ENCODE measurements at regions not wholly inside any gene's neighbourhood (a gene's known extent, or its start where the extent isn't known, plus 50 kb on each side); places are given as distances from the start of the nearest gene placed in this dataset.

GRCh38 chrX:118167361-118167760, 50.8 kb upstream of the KLHL13 start:
- DNase-seq, result no peak

DNA sequence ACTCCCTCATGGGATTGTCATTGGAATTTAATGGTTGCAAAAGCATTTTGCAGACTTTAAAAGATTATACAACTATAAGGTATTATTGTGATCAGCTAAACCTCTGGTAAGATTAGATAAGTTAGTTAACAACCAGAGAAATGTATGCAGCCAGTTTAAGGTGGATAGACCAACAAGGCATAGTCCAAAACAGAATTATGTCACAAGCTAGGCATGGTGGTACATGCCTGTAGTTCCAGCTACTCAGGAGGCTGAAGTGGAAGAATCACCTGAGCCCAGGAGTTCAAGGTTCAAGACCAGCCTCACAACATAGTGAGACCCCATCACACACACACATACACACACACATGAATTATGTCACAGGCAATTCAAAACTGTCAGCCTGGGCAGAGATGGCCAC, 54.7 kb upstream of the KLHL13 start:
- no peak for DNase-seq

GRCh38 chrX:118174516-118175098, 58.0 kb upstream of the KLHL13 start:
- no peak for DNase-seq

DNA sequence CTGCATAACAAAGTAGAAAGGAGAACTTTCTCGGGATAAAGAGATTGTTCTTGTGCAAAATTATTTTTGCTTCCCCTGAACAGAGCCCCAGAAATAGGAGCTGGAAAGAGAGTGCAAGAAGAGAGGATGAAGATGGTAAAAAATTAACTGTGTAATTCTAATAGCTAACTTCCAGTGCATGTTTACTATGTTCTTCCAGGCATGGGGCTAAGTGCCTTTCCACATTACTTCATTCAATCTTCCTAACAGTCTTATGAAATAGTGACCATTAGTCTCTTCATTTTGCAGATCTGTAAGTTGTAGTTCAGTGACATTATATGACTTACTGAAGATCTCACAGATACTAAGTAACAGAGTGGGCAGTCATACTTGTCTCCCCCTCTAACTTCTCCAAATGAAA, 61.1 kb upstream of the KLHL13 start:
- no peak for DNase-seq

- no peak for DNase-seq
Observed at GRCh38 chrX:118178450-118178849, 61.8 kb upstream of the KLHL13 start.

GRCh38 chrX:118179161-118179560, 62.6 kb upstream of the KLHL13 start:
- DNase-seq, result no peak

- no peak for DNase-seq
Observed at GRCh38 chrX:118179718-118180117, 63.1 kb upstream of the KLHL13 start.

DNA sequence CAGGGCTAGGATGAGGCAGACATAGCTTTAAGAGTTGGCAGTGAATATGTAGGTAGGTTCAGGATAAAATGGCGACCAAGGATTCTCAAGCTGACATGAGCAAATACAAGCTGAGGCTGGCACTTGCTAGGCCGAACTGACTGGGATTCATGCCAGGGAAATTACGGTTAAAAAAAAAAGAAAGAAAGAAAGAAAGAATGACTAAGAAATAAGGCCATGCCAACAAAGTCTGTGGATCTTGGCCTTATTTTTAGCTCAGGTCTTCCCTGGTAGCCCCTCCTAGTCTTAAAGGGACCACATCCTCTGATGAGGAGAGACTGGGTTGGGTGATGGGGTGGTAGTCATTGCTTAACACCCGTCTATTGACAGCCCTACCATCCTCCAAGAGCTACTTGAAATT, 64.4 kb upstream of the KLHL13 start:
- no peak for DNase-seq

- no peak for DNase-seq
Observed at GRCh38 chrX:118182025-118182424, 65.4 kb upstream of the KLHL13 start.

DNA sequence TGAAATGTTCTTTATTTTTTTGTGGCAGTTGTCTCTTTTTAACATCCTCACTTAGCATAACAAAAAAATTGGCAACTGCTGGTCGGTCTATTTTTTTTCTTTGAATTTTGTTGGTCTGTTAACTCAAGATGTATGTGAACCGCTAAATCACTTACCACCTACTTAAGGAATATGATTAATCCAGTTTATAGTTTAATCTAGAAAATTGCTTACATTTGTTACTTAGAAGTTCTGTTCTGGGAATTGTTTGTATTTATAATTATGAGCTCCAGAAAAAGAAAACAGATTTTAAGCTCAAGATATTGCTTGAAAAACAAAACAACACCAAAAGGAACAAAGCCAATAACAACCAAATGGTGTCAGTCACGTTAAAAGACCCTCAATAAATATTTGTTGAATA, 66.1 kb upstream of the KLHL13 start:
- no peak for DNase-seq

- DNase-seq, result no peak
Observed at GRCh38 chrX:118183606-118184005, 67.0 kb upstream of the KLHL13 start.

DNA sequence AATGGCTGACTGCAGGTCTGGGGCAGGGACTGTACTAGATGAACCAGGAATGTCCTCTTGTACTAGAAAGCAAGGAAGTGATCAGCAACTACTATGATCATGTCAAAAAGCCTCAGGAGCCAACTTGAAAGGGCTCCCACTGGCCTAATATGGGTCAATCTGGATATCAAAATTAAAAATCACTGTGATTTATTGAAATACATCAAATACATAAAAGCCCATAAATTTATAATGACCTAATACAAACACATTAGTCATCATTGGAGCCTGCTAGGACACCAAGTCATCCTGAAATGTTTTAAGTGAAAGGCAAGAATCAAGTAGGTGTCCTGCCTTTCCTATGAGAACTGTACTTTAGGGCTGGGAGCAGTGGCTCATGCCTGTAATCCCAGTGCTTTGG, 70.5 kb upstream of the KLHL13 start:
- no peak for DNase-seq

- DNase-seq, result no peak
Observed at GRCh38 chrX:118189000-118189399, 72.4 kb upstream of the KLHL13 start.

DNA sequence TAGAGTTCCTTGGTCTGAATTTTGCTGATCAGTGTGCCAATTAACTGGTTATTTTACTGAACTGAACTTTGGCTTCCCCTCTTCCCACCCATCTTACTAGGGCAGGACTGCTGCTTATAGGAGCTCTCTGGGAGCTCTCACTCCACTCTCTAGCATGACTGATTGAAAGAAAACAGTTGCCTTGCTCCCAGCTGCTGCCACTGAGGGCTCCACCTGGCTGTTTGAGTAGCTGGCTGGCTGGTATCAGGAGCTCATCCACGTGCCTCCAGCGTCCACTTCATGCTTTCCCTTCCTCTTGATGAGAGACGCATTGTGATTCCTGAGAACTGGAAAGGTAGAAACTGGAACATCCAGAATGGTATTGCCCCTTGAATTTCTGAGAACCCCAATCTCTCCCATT, 73.0 kb upstream of the KLHL13 start:
- DNase-seq, result no peak

DNA sequence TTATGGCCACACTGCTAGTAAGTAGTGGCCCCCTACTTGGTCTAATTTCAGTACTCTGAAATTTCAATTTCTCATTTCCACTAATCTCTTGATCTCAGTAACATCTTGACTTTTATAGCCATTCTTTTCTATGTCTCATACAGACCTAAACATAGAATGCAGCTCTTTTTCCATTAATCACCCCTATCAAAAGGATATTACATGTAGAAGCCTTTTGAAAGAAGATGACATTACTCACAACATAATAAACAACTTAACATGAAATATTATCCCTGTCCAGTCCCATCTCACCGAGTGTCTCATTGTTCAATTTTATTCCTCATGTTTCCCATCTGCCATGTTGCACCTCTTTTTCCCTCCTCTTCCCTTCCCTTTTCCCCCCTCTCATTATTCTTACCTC, 81.1 kb upstream of the KLHL13 start:
- DNase-seq, result no peak

DNA sequence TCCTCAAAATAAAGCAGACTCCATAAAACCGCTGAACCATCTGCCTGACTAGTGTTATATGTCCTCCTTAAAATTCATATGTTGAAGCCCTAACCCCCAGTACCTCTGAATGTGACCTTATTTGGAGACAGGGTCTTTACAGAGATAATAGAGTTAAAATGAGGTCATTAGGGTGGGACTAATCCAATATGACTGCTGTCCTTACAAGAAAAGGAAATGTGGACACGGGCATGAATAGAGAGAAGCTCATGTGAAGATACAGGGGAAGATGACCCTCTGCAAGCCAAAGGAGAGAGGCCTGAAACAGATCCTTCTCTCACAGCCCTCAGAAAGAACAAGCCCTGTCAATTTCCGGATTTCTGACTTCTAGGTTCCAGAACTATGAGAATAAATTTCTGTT, 82.0 kb upstream of the KLHL13 start:
- no peak for DNase-seq

DNA sequence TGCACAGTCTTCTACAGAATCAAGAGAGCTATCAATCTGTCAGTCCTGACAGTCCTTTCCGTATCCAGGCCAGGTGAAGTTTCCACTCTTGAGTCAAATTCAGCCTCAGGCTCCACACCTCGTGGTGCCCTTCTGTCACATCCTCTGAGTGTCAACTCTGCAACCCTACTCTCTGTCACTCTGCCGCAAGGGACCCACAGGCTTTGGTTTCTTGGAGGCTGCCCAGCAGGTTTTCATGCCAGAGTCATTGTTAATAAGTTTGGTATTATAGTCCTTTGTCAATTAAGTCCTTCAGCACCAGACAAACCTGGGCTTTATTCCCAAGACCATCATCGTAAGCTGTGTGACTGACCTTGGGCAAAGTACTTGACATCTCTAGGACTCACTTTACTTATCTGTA, 83.4 kb upstream of the KLHL13 start:
- DNase-seq, result no peak

DNA sequence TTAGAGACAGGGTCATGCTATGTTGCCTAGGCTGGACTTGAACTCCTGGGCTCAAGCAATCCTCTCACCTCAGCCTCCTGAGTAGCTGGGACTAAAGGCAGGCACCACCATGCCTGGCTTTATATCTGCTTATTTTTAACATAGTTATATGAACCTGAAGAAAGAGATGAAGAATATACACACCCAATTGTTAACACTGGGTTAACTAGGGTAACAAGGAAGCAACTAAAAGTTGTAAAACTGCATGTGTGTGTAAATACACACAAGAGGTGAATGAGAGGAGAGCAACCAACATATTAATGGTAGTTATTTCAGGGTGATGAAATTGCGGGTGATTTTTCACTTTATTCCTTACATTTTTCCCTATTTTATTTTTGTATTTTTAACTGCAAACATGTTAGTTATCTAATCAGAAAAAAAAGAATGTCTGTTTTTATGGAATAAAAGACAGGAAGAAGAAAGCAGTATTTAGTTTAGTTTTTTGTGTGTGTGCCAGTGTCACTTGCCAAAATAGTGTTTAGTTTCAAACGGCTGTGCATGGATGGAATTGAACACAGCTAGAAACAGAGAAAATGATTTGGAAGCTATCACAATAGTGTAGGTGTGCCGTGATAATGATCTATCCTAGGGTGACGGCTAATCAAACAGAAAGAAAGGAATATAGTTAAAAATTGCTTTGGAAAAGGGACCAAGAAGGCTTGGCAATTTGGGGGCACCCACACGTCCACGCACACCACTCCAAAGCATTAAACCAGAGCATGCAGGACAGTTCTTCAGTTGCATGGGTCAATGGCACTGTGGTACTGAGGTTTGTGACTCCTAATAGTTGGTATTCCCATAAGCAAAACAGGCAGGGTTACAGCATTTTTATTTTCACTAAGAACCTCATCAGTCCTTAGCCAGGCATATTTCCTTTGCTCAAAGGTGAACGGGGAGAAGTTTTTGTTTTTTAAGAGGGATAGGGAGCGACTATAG, 89.1 kb upstream of the KLHL13 start:
- no peak for DNase-seq

DNA sequence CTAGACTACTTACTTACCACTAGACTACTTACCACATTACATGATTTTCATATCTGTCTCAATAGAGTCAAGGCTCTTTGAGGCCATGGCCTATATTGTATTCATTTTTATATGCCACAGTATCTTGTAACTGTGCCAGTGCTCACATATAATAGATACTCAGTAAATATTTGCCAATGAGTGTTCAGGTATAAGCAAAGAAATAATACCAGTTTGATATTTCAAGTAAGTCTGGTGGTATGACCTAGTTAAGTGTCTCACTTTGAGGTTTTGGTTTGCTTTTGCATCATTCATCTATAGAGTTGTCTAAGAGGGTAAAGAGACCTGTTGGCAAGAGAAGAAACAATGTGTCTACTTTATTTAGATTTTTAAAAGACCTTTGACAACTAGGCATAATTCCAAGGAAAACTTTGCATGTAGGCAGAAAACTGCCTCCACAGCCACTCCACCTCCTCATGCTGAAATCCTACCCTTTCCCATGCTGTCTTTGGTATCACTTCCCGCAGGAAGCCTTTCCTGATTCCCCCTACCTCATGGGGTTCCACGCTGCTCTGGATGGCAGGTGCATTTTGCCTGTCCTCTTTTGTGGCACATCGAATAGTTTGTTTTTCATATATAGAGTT, 91.3 kb upstream of the KLHL13 start:
- DNase-seq, result no peak

GRCh38 chrX:118208481-118208880, 91.9 kb upstream of the KLHL13 start:
- no peak for DNase-seq

DNA sequence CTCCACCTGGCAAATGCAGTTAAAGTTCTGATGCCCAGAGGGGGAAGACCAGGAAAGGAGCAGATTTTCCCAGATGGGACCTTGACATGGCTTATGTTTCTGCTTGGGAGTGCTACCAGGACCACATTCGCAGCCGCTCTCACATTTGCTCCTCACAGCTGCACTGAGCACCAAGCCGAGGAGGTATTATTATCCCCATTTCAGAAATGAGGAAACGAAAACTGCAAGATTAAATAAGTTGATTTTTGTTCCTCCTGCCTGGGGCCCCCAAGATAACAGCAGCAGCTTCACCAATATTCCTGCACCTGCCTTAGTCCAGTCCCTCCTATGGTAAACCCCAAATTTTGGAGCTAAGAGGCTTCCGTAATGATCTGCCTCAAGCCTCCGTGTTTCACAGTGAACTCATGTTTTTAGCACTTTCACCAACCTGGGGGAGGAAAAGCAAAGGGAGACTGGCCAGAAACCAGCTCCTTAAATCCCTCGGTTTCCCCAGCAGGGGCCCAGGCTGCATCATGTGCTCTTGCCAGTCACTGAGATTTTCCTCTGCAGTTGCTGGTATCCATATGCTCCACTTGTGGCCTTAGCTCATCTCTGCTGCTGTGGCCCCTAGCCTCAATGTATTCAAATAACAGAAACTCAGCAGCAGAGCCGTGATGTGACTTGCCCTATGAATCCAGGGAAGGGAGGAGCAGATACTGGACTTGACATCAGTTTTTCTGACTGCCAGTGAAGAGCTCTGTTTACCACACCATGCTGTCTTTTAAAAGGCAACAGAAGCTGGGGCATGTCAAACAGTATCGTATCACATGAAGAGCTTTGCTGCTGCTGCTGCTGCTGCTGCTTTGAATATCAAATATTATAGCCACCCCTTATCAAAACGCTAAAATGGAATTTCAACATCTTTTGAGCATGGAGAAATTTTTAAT, 95.5 kb upstream of the KLHL13 start:
- no peak for DNase-seq

GRCh38 chrX:118212817-118213183, 96.2 kb upstream of the KLHL13 start:
- peak in 1 of 5 experiments; percentile 37 for DNase-seq

DNA sequence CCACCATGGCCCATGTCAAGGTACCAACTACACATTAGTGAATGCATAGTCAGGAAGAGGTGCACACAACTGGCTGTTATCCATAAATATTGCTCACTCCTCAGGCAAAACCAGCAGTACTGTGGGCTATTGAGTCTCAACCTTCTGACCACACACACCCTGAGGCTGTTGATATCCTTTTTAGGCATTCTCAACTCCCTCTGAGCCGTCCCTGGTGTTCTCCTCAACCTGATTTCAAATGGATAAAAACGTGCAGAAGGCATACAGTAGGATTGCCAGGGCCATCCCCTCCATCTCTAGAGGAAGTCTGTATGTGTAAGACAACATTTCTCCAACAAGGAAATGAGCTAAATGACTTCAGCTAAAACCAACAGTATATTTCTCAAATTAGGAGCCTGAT, 98.7 kb upstream of the KLHL13 start:
- no peak for DNase-seq
